Karpas-422 (cell line): ENCODE measurements at regions not wholly inside any gene's neighbourhood (a gene's known extent, or its start where the extent isn't known, plus 50 kb on each side); places are given as distances from the start of the nearest gene placed in this dataset.
"Not testable (repeated sequence)": the region's sequence is repeated elsewhere in the genome, so short reads cannot be mapped to it uniquely, and the experiment has no call there.

Experiments used
- DNase-seq: peaks from one replicate; pipeline ENCODE4 v3.0.0-alpha.2; 2015
- H2AFZ ChIP-seq: fragments of 200-600 bp; sonication (generic); 2 replicates; pipeline ENCODE4 v1.6.1; 2014; ENCODE audit warnings: antibody characterized with exemption, low read length, mixed read lengths
- H3K27ac ChIP-seq: fragments of 200-600 bp; sonication (generic); 2 replicates; pipeline ENCODE4 v1.5.1; 2014; ENCODE audit warnings: mild to moderate bottlenecking, low read length, moderate library complexity
- H3K27me3 ChIP-seq: fragments of 200-600 bp; sonication (generic); 2 replicates; pipeline ENCODE4 v1.6.1; 2014; ENCODE audit warnings: low read length, mixed read lengths
- H3K36me3 ChIP-seq: fragments of 200-600 bp; sonication (generic); 2 replicates; pipeline ENCODE4 v1.6.1; 2014; ENCODE audit warnings: low read length, mixed read lengths; ENCODE audit not compliant: insufficient read depth
- H3K4me1 ChIP-seq: fragments of 200-600 bp; sonication (generic); 2 replicates; pipeline ENCODE4 v1.6.1; 2014; ENCODE audit warnings: mild to moderate bottlenecking, low read length, mixed read lengths
- H3K4me2 ChIP-seq: fragments of 200-600 bp; sonication (generic); 2 replicates; pipeline ENCODE4 v1.6.1; 2014; ENCODE audit warnings: low read length, low read depth, mild to moderate bottlenecking; ENCODE audit not compliant: poor library complexity, severe bottlenecking
- H3K4me3 ChIP-seq: fragments of 200-600 bp; sonication (generic); 2 replicates; pipeline ENCODE4 v1.5.1; 2014; ENCODE audit warnings: mild to moderate bottlenecking, antibody characterized with exemption, low read length, mixed read lengths
- H3K79me2 ChIP-seq: fragments of 200-600 bp; sonication (generic); 2 replicates; pipeline ENCODE4 v1.6.1; 2014; ENCODE audit warnings: mild to moderate bottlenecking, low read length, mixed read lengths
- H3K9ac ChIP-seq: fragments of 200-600 bp; sonication (generic); 2 replicates; pipeline ENCODE4 v1.6.0; 2014; ENCODE audit warnings: low read length
- H3K9me2 ChIP-seq: fragments of 200-600 bp; sonication (generic), shearing (Covaris generic); replicated peaks from 2 replicates; pipeline ENCODE4 v1.6.0; 2014; ENCODE audit warnings: mild to moderate bottlenecking, low read length, moderate library complexity; ENCODE audit not compliant: insufficient read depth
- H3K9me3 ChIP-seq: fragments of 300-700, 200-600 bp; sonication (generic); 2 replicates; pipeline ENCODE4 v1.6.1; 2014; ENCODE audit warnings: low read length, mixed read lengths
- H4K20me1 ChIP-seq: fragments of 200-600 bp; sonication (generic); 2 replicates; pipeline ENCODE4 v1.6.1; 2014; ENCODE audit warnings: mild to moderate bottlenecking, antibody characterized with exemption, low read length, low read depth; ENCODE audit not compliant: insufficient read depth

- H3K79me2 ChIP-seq, result no peaks in the 10 kb centered on the region
- H3K36me3 ChIP-seq, result no peaks in the 10 kb centered on the region
- H3K27me3 ChIP-seq, result no peaks in the 10 kb centered on the region
- no peaks in the 10 kb centered on the region for H4K20me1 ChIP-seq
- H3K9me2 ChIP-seq, result no peaks in the 10 kb centered on the region
- H3K9ac ChIP-seq, result no peak overlapping the region
- H3K4me2 ChIP-seq, result no peak overlapping the region
- no peak overlapping the region for H3K27ac ChIP-seq
- no peak overlapping the region for H2AFZ ChIP-seq
- no peak overlapping the region for H3K4me3 ChIP-seq
- DNase-seq, result no peak
- peaks cover 10% of the 10 kb centered on the region for H3K4me1 ChIP-seq
- no peaks in the 10 kb centered on the region for H3K9me3 ChIP-seq
Observed at GRCh38 chr19:30113186-30113585, 171.1 kb downstream of the URI1 start.

GRCh38 chr19:30114095-30114494 lies 172.1 kb downstream of the URI1 start:
- not testable (repeated sequence) for H3K9me2 ChIP-seq, H3K4me2 ChIP-seq, H4K20me1 ChIP-seq, H3K27ac ChIP-seq, H3K9me3 ChIP-seq, H3K27me3 ChIP-seq, H3K4me3 ChIP-seq, H3K4me1 ChIP-seq, H3K9ac ChIP-seq, H3K36me3 ChIP-seq, H3K79me2 ChIP-seq, DNase-seq, H2AFZ ChIP-seq

- no peak for DNase-seq
- Histone ChIP-seq H3K79me2 (no peaks in the 10 kb centered on the region), H3K27ac (no peak overlapping the region), H2AFZ (no peak overlapping the region), H3K36me3 (no peaks in the 10 kb centered on the region), H3K9me2 (no peaks in the 10 kb centered on the region), H3K4me2 (no peak overlapping the region), H3K9me3 (no peaks in the 10 kb centered on the region), H3K4me3 (no peak overlapping the region), H3K27me3 (no peaks in the 10 kb centered on the region), H3K9ac (no peak overlapping the region), H3K4me1 (no peaks in the 10 kb centered on the region), H4K20me1 (no peaks in the 10 kb centered on the region)
Observed at GRCh38 chr19:30115947-30116346, 173.9 kb downstream of the URI1 start.

GRCh38 chr19:30116530-30116929 lies 174.5 kb downstream of the URI1 start:
- DNase-seq, result no peak
- H3K9me2 ChIP-seq, result no peaks in the 10 kb centered on the region
- H3K4me1 ChIP-seq, result no peaks in the 10 kb centered on the region

GRCh38 chr19:30116984-30117555 lies 175.0 kb downstream of the URI1 start:
- no peaks in the 10 kb centered on the region for H3K9me2 ChIP-seq
- H3K4me3 ChIP-seq, result no peak overlapping the region
- H3K36me3 ChIP-seq, result no peaks in the 10 kb centered on the region
- no peak overlapping the region for H3K27ac ChIP-seq
- H3K4me1 ChIP-seq, result no peaks in the 10 kb centered on the region
- no peak overlapping the region for H3K4me2 ChIP-seq
- DNase-seq, result no peak
- no peaks in the 10 kb centered on the region for H3K27me3 ChIP-seq
- no peaks in the 10 kb centered on the region for H3K79me2 ChIP-seq
- H3K9me3 ChIP-seq, result no peaks in the 10 kb centered on the region
- H3K9ac ChIP-seq, result no peak overlapping the region
- no peak overlapping the region for H2AFZ ChIP-seq
- H4K20me1 ChIP-seq, result no peaks in the 10 kb centered on the region

More at GRCh38 chr19:30116530-30116929, 174.5 kb downstream of the URI1 start:
- H3K9ac ChIP-seq, result no peak overlapping the region
- no peak overlapping the region for H3K27ac ChIP-seq
- no peaks in the 10 kb centered on the region for H3K36me3 ChIP-seq
- no peaks in the 10 kb centered on the region for H3K9me3 ChIP-seq
- no peak overlapping the region for H3K4me2 ChIP-seq
- H3K4me3 ChIP-seq, result no peak overlapping the region
- H2AFZ ChIP-seq, result no peak overlapping the region
- H3K27me3 ChIP-seq, result no peaks in the 10 kb centered on the region
- no peaks in the 10 kb centered on the region for H4K20me1 ChIP-seq
- H3K79me2 ChIP-seq, result no peaks in the 10 kb centered on the region

GRCh38 chr19:30117636-30118145 lies 175.7 kb downstream of the URI1 start:
- Histone ChIP-seq H3K36me3 (no peaks in the 10 kb centered on the region), H3K9ac (no peak overlapping the region), H3K9me3 (no peaks in the 10 kb centered on the region), H3K9me2 (no peaks in the 10 kb centered on the region), H3K79me2 (no peaks in the 10 kb centered on the region), H3K4me1 (no peaks in the 10 kb centered on the region), H3K27me3 (no peaks in the 10 kb centered on the region), H3K4me3 (no peak overlapping the region), H4K20me1 (no peaks in the 10 kb centered on the region), H2AFZ (no peak overlapping the region), H3K4me2 (no peak overlapping the region), H3K27ac (no peak overlapping the region)
- DNase-seq, result no peak

- DNase-seq, result no peak
- no peak overlapping the region for H3K27ac ChIP-seq
- no peaks in the 10 kb centered on the region for H3K9me3 ChIP-seq
- H3K36me3 ChIP-seq, result no peaks in the 10 kb centered on the region
- no peaks in the 10 kb centered on the region for H3K27me3 ChIP-seq
- H3K4me3 ChIP-seq, result no peak overlapping the region
- H3K9ac ChIP-seq, result no peak overlapping the region
- no peak overlapping the region for H3K4me2 ChIP-seq
- no peaks in the 10 kb centered on the region for H3K9me2 ChIP-seq
- no peaks in the 10 kb centered on the region for H4K20me1 ChIP-seq
- H2AFZ ChIP-seq, result no peak overlapping the region
- H3K4me1 ChIP-seq, result no peaks in the 10 kb centered on the region
- no peaks in the 10 kb centered on the region for H3K79me2 ChIP-seq
Observed at GRCh38 chr19:30118221-30118620, 176.2 kb downstream of the URI1 start.

- no peak for DNase-seq
- Histone ChIP-seq H3K4me3 (no peak overlapping the region), H3K79me2 (no peaks in the 10 kb centered on the region), H3K9me3 (no peaks in the 10 kb centered on the region), H3K9me2 (no peaks in the 10 kb centered on the region), H2AFZ (no peak overlapping the region), H3K36me3 (no peaks in the 10 kb centered on the region), H3K9ac (no peak overlapping the region), H4K20me1 (no peaks in the 10 kb centered on the region), H3K27me3 (no peaks in the 10 kb centered on the region), H3K4me1 (no peaks in the 10 kb centered on the region), H3K27ac (no peak overlapping the region), H3K4me2 (no peak overlapping the region)
Observed at GRCh38 chr19:30118760-30119159, 176.7 kb downstream of the URI1 start.
